ENCODE measurements at regions not wholly inside any gene's neighbourhood (a gene's known extent, or its start where the extent isn't known, plus 50 kb on each side); places are given as distances from the start of the nearest gene placed in this dataset.

GRCh38 chr2:180169474-180169873 is 162.4 kb upstream of the CWC22 start:
- DNase-seq (ENCODE audit: insufficient read length, low spot score) (no peak), FAIRE-seq (no peak)
- TF ChIP-seq CTCF (IDR thresholded peaks at IDR 0.05; ENCODE audit: insufficient read depth, missing control alignments) = no peak

DNA sequence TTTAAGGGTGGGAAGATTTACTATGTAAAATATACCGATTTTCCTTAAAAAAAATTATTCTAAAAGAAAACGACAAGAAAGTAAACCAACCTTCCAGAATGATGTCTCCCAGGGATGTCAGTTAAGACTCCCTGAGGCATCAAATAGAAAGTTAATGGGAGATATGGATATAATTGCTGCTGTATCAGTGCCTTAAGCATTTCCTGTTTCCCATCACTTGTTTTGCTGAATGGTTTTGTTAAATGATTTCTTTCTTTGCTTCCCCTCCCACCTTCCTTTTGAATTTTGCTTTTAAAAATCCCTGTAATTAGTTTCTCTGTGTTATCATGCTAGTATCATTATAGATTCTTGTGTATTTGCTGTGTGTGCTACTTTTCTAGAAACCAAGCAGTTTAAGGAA is 154.3 kb upstream of the CWC22 start:
- FAIRE-seq (no peak), DNase-seq (ENCODE audit: insufficient read length, low spot score) (no peak)
- no peak for TF ChIP-seq CTCF (IDR thresholded peaks at IDR 0.05; ENCODE audit: insufficient read depth, missing control alignments)

- DNase-seq (ENCODE audit: insufficient read length, low spot score) (no peak), FAIRE-seq (no peak)
- TF ChIP-seq CTCF (IDR thresholded peaks at IDR 0.05; ENCODE audit: insufficient read depth, missing control alignments) = no peak
Measured at GRCh38 chr2:180159921-180160320, 152.8 kb upstream of the CWC22 start.

- TF ChIP-seq CTCF (IDR thresholded peaks at IDR 0.05; ENCODE audit: insufficient read depth, missing control alignments) = no peak
- no peak for FAIRE-seq
- DNase-seq (ENCODE audit: insufficient read length, low spot score) = no peak
Measured at GRCh38 chr2:180158961-180159360, 151.9 kb upstream of the CWC22 start.

GRCh38 chr2:180156651-180157050 is 149.6 kb upstream of the CWC22 start:
- TF ChIP-seq CTCF (IDR thresholded peaks at IDR 0.05; ENCODE audit: insufficient read depth, missing control alignments) = no peak
- no peak for DNase-seq (ENCODE audit: insufficient read length, low spot score)
- no peak for FAIRE-seq

DNA sequence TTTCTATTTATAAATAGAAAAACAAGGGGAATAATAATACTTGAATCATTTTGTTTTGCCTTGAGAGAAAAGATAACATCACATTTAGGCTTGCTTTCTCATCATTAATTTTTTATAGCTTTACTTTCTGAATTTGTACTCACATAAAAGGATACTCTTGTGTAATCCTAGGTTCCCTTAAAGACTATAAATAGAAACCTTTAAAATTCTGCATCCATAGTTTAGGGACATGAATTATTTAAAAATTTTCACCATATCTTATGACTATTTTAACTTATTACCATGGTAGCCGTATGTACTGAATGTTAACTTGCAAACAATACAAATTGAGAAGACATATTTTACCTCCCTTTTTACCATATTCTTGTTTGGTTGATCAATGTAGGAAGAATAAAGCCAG is 143.5 kb upstream of the CWC22 start:
- DNase-seq (ENCODE audit: insufficient read length, low spot score) (no peak), FAIRE-seq (no peak)
- TF ChIP-seq CTCF (IDR thresholded peaks at IDR 0.05; ENCODE audit: insufficient read depth, missing control alignments) = no peak

- FAIRE-seq (no peak), DNase-seq (ENCODE audit: insufficient read length, low spot score) (no peak)
- no peak for TF ChIP-seq CTCF (IDR thresholded peaks at IDR 0.05; ENCODE audit: insufficient read depth, missing control alignments)
Measured at GRCh38 chr2:180146541-180146940, 139.4 kb upstream of the CWC22 start.

Data from D721Med (cell line).